HCT116 (cell line): ENCODE measurements at regions not wholly inside any gene's neighbourhood (a gene's known extent, or its start where the extent isn't known, plus 50 kb on each side); places are given as distances from the start of the nearest gene placed in this dataset.

Experiments
- CTCF ChIP-seq, 3 experiments: fragments of 200-600 bp in 1 of 3; sonication (generic) in 1 of 3; IDR thresholded peaks in 2 of 3; conservative IDR thresholded peaks in 1 of 3; 2 replicates each; pipeline ENCODE4 v1.5.1; 2012 to 2017; ENCODE audit warnings: low read depth in 2 of 3, low read length in 2 of 3, antibody characterized with exemption in 1 of 3, borderline replicate concordance in 1 of 3, control low read depth in 1 of 3, mild to moderate bottlenecking in 1 of 3, mixed read lengths in 1 of 3, mixed run types in 1 of 3, moderate library complexity in 1 of 3; ENCODE audit not compliant: insufficient read depth in 1 of 3
- ELF1 ChIP-seq: IDR thresholded peaks from 2 replicates; pipeline ENCODE4 v1.6.1; 2012; ENCODE audit warnings: low read depth, borderline replicate concordance
- EZH2 ChIP-seq: fragments of 200-600 bp; sonication (generic); IDR thresholded peaks from 2 replicates; pipeline ENCODE4 v1.6.1; 2017; ENCODE audit warnings: antibody characterized with exemption, mixed run types
- EZH2phosphoT487 ChIP-seq: fragments of 200-600 bp; IDR thresholded peaks from 2 replicates; pipeline ENCODE4 v1.6.1; 2018; ENCODE audit warnings: antibody characterized with exemption, borderline replicate concordance
- MAX ChIP-seq: IDR thresholded peaks from 2 replicates; pipeline ENCODE4 v1.6.1; 2012
- POLR2A ChIP-seq: IDR thresholded peaks from 2 replicates; pipeline ENCODE4 v1.7.0; 2011; ENCODE audit warnings: borderline replicate concordance; ENCODE audit not compliant: insufficient read depth, insufficient read length; ENCODE audit errors: extremely low read depth
- POLR2AphosphoS5 ChIP-seq: IDR thresholded peaks from 2 replicates; pipeline ENCODE4 v1.6.1; 2011; ENCODE audit warnings: mild to moderate bottlenecking, low read depth, low read length, moderate library complexity
- SIN3A ChIP-seq: IDR thresholded peaks from 2 replicates; pipeline ENCODE4 v1.6.1; 2012; ENCODE audit warnings: low read depth
- YY1 ChIP-seq: IDR thresholded peaks from 2 replicates; pipeline ENCODE4 v1.6.1; 2011; ENCODE audit warnings: low read length, low read depth, moderate library complexity, mild to moderate bottlenecking; ENCODE audit not compliant: insufficient replicate concordance; ENCODE audit errors: extremely low read depth
- ZBTB33 ChIP-seq: IDR thresholded peaks from 2 replicates; pipeline ENCODE4 v1.6.1; 2011; ENCODE audit warnings: mild to moderate bottlenecking, low read length, moderate library complexity; ENCODE audit not compliant: insufficient replicate concordance; ENCODE audit errors: extremely low read depth
- ZNF274 ChIP-seq: fragments of 200-500 bp; sonication (Bioruptor generic); IDR thresholded peaks from 2 replicates; pipeline ENCODE4 v1.6.1; 2014; ENCODE audit warnings: mild to moderate bottlenecking, low read depth, low read length, inconsistent platforms
- TF ChIP-seq, protein P1 (sequence below): IDR thresholded peaks from 2 replicates; pipeline ENCODE4 v1.6.1; 2012; ENCODE audit warnings: low read depth
- TF ChIP-seq, protein P2 (sequence below): IDR thresholded peaks from 2 replicates; pipeline ENCODE4 v1.6.1; 2012

- TF ChIP-seq EZH2phosphoT487: no peak
- no peak for TF ChIP-seq POLR2A
- TF ChIP-seq, protein P1, sequence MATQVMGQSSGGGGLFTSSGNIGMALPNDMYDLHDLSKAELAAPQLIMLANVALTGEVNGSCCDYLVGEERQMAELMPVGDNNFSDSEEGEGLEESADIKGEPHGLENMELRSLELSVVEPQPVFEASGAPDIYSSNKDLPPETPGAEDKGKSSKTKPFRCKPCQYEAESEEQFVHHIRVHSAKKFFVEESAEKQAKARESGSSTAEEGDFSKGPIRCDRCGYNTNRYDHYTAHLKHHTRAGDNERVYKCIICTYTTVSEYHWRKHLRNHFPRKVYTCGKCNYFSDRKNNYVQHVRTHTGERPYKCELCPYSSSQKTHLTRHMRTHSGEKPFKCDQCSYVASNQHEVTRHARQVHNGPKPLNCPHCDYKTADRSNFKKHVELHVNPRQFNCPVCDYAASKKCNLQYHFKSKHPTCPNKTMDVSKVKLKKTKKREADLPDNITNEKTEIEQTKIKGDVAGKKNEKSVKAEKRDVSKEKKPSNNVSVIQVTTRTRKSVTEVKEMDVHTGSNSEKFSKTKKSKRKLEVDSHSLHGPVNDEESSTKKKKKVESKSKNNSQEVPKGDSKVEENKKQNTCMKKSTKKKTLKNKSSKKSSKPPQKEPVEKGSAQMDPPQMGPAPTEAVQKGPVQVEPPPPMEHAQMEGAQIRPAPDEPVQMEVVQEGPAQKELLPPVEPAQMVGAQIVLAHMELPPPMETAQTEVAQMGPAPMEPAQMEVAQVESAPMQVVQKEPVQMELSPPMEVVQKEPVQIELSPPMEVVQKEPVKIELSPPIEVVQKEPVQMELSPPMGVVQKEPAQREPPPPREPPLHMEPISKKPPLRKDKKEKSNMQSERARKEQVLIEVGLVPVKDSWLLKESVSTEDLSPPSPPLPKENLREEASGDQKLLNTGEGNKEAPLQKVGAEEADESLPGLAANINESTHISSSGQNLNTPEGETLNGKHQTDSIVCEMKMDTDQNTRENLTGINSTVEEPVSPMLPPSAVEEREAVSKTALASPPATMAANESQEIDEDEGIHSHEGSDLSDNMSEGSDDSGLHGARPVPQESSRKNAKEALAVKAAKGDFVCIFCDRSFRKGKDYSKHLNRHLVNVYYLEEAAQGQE: no peak
- no peak for TF ChIP-seq CTCF (IDR thresholded peaks at IDR 0.05 in 2 of 3, conservative IDR thresholded peaks at IDR 0.05 in 1 of 3; ENCODE audit: borderline replicate concordance in 1 of 3, insufficient read depth in 1 of 3, low read depth in 2 of 3, low read length in 2 of 3)
- no peak for TF ChIP-seq MAX
- TF ChIP-seq, protein P2, sequence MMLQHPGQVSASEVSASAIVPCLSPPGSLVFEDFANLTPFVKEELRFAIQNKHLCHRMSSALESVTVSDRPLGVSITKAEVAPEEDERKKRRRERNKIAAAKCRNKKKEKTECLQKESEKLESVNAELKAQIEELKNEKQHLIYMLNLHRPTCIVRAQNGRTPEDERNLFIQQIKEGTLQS: no peak
- TF ChIP-seq ELF1: no peak
- no peak for TF ChIP-seq ZNF274
- TF ChIP-seq POLR2AphosphoS5: no peak
- no peak for TF ChIP-seq EZH2
- TF ChIP-seq ZBTB33: no peak
- no peak for TF ChIP-seq SIN3A
- TF ChIP-seq YY1: no peak
These were observed 489.6 kb downstream of the BMP2 start for GRCh38 chr20:7257099-7257498.
